MG63 (cell line): ENCODE measurements at regions not wholly inside any gene's neighbourhood (a gene's known extent, or its start where the extent isn't known, plus 50 kb on each side); places are given as distances from the start of the nearest gene placed in this dataset.

Experiments
- DNase-seq: peaks from one replicate; pipeline ENCODE4 v3.0.0-alpha.2; 2020
- H3K27me3 ChIP-seq: fragments of 250-450 bp; sonication (Bioruptor Pico); 2 replicates; pipeline ENCODE4 v1.5.1; 2020; ENCODE audit warnings: mild to moderate bottlenecking, moderate library complexity
- H3K36me3 ChIP-seq: fragments of 250-450 bp; sonication (Bioruptor Pico); 2 replicates; pipeline ENCODE4 v1.5.1; 2020; ENCODE audit warnings: mild to moderate bottlenecking, moderate library complexity
- H3K4me3 ChIP-seq: fragments of 250-450 bp; sonication (Bioruptor Pico); 2 replicates; pipeline ENCODE4 v1.5.1; 2020; ENCODE audit warnings: mild to moderate bottlenecking, moderate library complexity
- H3K9me3 ChIP-seq: fragments of 250-450 bp; sonication (Bioruptor Pico); 2 replicates; pipeline ENCODE4 v1.5.1; 2020; ENCODE audit warnings: mild to moderate bottlenecking, moderate library complexity

DNA sequence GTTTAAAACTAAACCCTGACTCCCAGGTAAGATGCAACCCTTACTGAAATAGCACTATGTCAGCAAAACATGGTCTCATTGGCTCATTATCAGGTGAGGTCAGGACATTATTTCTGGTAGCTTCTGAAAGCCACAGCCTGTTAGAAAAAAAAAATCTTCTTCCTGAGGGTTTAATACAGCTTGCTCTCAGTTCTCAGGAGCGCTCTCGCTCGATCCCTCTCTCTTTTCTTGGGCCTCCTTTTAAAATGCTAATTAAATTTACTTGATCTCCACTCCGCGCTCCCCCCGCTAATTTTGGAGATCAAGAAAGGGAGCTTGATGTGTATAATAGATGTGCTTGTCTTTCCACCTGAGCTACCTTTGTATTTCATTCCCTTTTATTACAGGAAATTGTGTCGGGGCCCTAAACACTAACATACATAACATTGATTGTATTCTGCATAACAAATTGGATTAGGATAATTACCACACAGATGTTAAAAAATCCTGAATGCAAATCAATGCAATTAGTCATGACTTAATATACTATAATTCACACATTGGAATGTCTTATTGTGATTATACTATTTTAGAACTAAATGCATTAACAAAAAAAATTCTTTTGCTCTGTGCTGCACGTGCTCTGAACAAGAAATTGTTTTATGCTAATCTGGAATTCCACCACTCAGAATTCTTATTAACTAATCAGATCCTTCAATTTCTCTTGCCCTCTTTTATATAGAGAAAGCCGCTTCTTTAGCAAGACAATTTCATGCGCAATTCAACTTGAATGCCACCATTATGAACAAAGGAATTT is 101.6 kb upstream of the TEX13D start:
- H3K9me3 ChIP-seq: no peaks in the 10 kb centered on the region
- H3K36me3 ChIP-seq: no peaks in the 10 kb centered on the region
- H3K4me3 ChIP-seq: no peak overlapping the region
- no peaks in the 10 kb centered on the region for H3K27me3 ChIP-seq
- no peak for DNase-seq

DNA sequence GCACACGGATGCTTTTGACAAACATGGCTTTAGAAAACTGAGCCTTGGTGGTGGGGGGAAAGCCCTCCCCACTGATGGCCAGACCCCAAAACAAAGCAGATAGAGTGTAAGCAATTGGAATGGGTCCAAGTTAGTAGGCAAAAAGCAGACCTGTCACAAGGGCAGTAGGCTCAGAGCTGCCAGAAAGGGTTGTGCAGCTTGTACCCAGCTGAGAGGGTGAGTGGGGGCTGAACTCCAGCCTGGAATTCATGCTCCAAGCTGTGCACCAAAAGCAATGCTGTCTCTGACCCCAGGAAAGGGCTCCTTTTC is 101.1 kb upstream of the TEX13D start:
- Histone ChIP-seq H3K9me3 (no peaks in the 10 kb centered on the region), H3K4me3 (no peak overlapping the region), H3K36me3 (no peaks in the 10 kb centered on the region), H3K27me3 (no peaks in the 10 kb centered on the region)
- DNase-seq: no peak

DNA sequence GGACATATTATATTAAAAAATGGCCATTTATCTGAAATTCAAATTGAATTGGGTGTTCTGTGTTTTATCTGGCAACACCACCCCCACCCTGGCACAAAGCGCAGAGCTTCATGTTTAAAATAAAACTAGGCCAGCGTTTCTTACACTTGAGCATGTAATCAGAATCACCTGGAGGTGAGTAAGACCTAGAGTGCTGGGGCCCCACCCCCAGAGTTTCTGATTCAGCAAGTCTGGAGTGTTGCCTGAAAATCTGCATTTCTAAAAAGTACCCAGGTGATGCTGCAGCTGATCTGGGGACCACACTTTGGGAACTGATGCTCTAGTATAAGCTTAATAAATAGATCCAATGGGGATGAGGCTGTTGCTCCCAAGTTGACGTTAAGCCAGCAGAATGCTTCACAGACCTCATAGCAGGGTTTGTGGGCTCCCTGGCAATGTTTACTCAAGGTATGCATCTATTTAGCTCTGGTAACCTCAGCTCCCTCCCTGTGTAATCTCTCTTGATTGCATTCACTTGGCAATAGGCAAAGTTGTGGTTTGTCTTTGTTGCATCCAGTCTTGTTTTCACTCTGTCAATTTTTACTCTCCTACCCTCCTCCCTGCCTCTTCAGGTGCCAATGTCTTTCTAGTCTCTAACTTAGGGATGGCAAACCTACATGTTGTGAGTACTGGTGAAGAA is 99.8 kb upstream of the TEX13D start:
- no peak overlapping the region for H3K4me3 ChIP-seq
- DNase-seq: no peak
- no peaks in the 10 kb centered on the region for H3K27me3 ChIP-seq
- no peaks in the 10 kb centered on the region for H3K36me3 ChIP-seq
- H3K9me3 ChIP-seq: no peaks in the 10 kb centered on the region

DNA sequence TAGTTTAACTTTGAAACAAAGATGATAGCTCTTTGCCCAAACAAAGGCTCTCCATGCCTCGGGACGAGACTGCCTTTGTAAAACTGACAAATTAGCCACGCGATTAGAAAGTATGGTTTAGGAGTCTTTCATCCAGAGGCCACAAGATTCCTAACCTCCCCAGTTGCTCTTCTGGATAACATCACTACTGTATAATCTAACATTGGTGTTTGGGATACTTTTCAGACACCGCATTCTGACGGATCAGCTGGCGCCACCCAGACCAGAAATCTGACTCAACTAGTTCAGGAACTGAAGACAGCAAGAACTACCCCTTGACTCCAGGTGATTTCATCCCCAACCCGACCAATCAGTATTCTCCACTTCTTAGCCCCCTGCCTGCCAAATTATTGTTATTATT is 98.1 kb upstream of the TEX13D start:
- H3K4me3 ChIP-seq: no peak overlapping the region
- H3K9me3 ChIP-seq: no peaks in the 10 kb centered on the region
- no peaks in the 10 kb centered on the region for H3K36me3 ChIP-seq
- no peaks in the 10 kb centered on the region for H3K27me3 ChIP-seq
- no peak for DNase-seq

DNA sequence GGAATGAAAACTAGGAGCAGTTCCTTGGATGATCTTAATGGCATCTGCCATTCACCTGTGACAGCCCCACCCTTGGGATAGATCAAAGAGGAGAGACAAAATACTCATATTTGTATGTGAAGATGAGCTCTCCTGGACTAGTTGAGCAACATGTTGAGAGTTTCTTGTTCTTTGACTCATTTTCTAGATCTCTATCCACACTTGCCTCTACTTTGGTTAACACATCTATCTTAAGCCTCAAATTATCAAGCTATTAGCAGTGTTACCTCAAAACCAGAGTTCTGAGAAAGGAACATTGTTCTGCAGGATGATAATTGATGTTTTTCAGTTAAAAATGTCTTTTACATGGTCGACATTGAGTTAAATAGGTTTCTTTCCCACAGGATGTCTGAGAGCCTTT is 94.2 kb upstream of the TEX13D start:
- DNase-seq: no peak
- H3K4me3 ChIP-seq: no peak overlapping the region
- H3K9me3 ChIP-seq: no peaks in the 10 kb centered on the region
- no peaks in the 10 kb centered on the region for H3K27me3 ChIP-seq
- no peaks in the 10 kb centered on the region for H3K36me3 ChIP-seq

DNA sequence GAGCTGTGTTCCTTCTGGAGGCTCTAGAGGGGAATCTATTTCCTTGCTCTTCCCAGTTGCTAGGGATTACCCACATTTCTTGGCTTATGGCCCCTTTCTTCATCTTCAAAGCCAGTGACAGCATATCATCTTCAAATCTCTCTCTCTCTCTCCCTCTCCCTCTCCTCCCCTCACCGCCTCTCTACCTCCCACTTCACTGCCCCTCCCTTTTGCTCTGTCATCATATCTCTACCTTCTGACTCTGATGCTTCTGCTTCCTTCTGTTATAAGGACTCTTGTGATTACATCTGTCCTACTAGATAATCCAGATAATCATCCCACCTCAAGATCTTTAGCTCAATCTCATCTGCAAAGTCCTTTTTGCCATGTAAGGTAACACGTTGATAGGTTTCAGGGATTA is 93.1 kb upstream of the TEX13D start:
- H3K27me3 ChIP-seq: no peaks in the 10 kb centered on the region
- H3K36me3 ChIP-seq: no peaks in the 10 kb centered on the region
- H3K4me3 ChIP-seq: no peak overlapping the region
- DNase-seq: no peak
- no peaks in the 10 kb centered on the region for H3K9me3 ChIP-seq

DNA sequence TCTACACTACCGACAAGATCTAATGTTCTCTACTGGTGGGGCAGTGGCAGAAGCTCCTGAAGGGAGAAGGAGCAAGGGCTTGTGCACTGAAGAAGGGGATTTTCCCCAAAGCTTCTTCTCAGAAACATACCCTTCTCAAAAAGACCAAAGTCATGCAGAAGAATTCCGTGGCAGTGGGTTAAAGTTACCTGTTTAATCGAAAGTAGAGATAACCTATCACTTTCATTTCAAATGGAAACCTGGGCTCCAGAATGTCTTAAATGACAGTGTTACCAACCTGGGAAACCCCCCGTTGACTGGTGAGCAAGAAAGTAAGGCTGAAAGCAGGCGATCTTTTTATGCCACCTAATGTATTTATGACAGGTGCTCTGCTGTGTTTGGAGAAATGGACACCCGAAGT is 92.5 kb upstream of the TEX13D start:
- no peak for DNase-seq
- Histone ChIP-seq H3K36me3 (no peaks in the 10 kb centered on the region), H3K27me3 (no peaks in the 10 kb centered on the region), H3K9me3 (no peaks in the 10 kb centered on the region), H3K4me3 (no peak overlapping the region)

DNA sequence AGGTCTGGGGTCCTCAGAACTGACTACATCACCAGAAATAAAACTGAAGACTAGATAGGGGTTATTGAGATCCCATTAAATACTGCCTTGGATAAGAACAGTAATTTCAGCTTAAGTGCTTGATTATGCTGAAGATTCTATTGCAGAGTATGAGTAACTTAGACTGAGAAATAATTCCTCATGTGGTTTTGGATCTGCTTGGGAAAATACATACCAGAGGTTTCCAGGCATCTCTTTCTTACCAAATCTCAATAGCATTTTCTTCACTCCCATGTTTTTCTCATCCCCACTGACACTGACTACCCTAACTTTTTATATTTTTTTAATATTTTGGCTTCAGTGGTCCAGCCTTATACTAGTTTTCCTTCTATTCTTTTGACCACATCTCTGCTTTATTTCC is 92.0 kb upstream of the TEX13D start:
- Histone ChIP-seq H3K27me3 (no peaks in the 10 kb centered on the region), H3K9me3 (no peaks in the 10 kb centered on the region), H3K4me3 (no peak overlapping the region), H3K36me3 (no peaks in the 10 kb centered on the region)
- no peak for DNase-seq

DNA sequence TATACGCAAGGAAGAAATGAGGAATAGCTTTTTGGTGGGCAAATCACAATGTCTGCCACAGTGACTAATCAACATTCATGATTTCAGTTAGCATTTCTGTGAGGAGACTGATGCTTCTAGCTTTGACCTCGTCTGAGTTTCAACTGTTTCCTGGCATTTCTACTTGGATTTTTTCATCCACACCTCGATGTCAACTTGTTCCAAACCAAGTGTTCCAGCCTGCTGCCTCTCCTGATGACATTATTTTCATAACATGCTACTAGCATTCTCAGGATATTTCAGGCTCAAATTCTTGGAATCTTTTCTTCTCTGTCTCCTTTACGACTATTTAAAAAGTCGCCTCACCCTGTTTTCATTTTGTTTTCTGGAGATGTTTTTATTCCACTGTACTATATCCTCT is 90.3 kb upstream of the TEX13D start:
- H3K27me3 ChIP-seq: no peaks in the 10 kb centered on the region
- no peak overlapping the region for H3K4me3 ChIP-seq
- no peak for DNase-seq
- no peaks in the 10 kb centered on the region for H3K36me3 ChIP-seq
- no peaks in the 10 kb centered on the region for H3K9me3 ChIP-seq

DNA sequence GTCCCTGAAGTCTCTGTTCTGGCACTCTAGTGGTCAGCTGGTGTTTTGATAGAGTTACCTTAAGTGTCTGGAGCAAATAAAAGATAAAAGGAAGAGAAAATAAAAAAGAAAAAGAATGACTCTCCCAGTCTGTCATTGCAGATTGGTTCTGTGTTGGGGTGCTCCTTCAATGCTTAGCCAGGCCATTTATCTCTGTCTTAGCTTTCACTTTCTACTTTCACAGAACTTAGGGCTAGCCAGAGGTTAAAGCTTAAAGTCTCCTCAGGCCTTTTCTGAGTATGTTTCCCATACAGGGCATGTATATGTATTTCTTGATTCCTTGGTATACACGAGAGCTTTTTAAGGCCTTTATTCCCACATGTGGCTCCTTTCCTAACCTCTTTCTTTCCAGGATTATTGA is 83.1 kb upstream of the TEX13D start:
- Histone ChIP-seq H3K36me3 (no peaks in the 10 kb centered on the region), H3K9me3 (no peaks in the 10 kb centered on the region), H3K4me3 (no peak overlapping the region), H3K27me3 (no peaks in the 10 kb centered on the region)
- no peak for DNase-seq

DNA sequence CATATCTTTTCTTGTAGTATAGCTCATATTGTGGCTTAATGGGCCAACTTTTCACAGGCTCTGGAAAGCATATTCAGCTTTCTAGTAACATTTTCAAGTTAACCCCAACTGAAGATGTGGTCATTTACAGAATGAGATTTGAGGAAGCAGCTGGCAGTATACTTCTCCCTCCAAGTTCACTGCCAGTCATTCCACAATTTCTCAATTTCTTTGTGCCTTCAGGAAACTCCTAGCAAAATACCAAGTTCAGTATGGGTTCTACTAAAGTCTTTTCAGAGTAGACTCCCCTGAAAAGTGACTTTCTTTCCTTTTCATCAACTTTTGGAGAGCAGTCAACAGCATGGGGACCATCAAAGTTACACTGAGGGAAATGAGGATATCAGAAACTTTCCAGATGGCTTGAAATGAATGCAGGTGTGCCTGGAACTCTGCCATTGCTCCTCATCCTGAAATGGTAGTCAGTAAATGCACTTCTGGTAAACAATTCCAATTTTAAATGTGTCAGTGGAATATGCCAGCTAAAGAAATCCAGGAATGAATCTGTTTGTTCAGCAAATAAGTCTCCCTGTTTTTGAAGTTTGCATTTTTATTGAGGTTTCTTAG is 81.5 kb upstream of the TEX13D start:
- Histone ChIP-seq H3K4me3 (no peak overlapping the region), H3K36me3 (no peaks in the 10 kb centered on the region), H3K27me3 (no peaks in the 10 kb centered on the region), H3K9me3 (no peaks in the 10 kb centered on the region)
- no peak for DNase-seq

DNA sequence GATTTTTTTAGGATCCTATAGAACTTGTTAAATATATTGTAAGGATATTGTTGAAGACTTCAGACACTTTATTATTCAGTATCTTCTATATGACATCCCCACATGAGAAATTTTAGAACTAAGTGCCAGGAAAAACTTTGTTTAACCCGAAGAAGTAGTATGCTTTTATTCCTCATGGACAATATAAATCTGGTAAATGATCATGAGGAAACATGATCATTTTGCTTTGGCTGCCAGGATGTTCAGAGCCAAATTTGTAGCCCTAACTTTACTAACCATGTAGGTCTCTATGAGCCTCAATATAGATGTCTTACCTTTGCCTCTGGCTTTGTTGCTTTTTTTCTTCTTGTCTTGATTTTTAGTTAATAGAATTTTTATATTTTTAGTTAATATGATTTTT is 77.8 kb upstream of the TEX13D start:
- H3K4me3 ChIP-seq: no peak overlapping the region
- no peaks in the 10 kb centered on the region for H3K9me3 ChIP-seq
- H3K36me3 ChIP-seq: no peaks in the 10 kb centered on the region
- no peaks in the 10 kb centered on the region for H3K27me3 ChIP-seq
- DNase-seq: no peak

DNA sequence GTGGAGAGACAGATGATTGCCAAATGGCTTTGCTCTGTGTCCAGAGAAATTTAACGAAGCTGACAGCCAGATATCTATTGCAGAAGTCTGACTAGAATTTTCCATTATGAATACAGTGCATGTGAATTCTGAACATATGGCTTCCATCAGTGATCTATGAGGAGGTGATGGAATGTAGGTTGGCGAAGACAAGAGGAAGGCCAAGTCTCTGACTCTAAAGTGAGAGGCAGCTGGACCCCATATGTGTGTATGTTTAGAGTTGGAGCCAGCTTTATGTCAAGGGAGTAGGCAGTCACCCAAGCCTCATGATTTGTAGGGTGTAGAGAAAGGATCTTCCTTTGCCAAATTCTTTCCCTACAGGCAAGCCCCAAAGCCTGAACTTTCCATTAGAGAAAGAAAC is 76.2 kb upstream of the TEX13D start:
- DNase-seq: peak; percentile 7
- Histone ChIP-seq H3K4me3 (no peak overlapping the region), H3K36me3 (no peaks in the 10 kb centered on the region), H3K27me3 (no peaks in the 10 kb centered on the region), H3K9me3 (no peaks in the 10 kb centered on the region)

DNA sequence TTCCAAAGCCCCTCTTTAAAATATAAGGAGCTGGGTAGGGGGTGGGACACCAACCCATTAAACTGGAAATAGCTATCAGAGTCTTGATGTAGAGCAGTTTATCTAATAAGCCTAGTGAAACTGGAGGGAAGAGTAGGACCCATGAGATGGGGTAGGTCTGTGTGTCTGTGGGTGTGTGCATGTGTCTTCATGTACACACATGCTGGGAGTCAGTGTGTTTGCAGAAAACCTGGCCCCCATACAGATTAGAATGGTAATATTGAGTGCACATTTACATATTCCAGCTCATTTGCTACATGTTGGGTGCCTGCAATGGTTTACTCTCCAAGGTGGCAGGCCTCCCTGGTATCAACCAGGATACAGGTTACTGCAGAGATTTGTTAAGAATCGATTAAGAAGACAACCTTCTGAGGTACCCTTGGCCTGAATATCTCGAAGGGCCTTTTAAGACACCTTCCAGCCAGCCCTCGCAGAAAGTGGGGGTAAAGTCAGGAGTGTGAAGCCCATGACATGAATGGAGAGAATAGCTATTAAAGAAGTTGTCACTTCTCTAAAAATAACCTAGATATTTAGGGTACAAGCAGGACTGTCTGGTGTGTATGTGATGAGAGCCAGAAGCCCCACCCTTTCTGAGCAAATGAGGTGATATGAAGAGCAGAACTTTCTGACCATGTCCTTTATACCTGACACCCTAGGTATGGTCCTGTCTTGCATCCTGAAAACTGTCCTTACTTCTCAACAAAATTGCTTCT is 75.7 kb upstream of the TEX13D start:
- no peaks in the 10 kb centered on the region for H3K9me3 ChIP-seq
- no peak overlapping the region for H3K4me3 ChIP-seq
- no peak for DNase-seq

DNA sequence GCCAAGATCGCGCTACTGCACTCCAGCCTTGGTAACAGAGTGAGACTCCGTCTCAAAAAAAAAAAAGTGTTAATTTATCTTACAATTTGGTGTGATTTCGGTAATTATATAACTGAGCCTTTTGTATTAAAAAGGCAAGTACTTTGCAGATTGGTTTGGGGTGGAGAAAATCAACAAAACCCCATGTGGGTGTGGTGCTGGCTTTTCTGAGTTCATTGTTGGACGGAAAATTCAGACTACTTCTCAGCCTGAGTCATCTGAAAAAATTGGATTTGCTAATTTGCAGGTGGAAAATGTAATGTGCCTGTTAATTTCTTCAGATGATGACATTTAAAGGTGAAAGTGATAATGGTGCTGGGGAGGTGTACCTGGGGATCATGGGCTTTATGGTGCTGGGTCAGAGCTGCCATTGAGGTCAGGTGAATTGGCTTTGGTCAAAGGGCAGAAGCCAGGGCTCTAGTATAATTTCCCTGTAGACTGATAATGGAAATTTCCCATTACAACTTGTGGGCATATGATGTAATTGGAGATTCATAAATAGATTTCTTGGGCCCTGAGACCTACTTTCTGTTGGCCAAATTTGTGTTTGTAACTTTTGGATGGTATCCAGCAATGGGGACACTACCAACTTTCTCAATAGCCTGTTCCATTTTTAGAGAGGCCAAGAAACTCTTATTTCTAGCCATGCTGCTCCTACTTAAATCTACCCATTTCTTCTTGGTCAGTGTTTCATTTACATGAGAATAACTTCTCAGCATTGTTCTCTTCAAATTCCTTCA is 74.3 kb upstream of the TEX13D start:
- Histone ChIP-seq H3K9me3 (no peaks in the 10 kb centered on the region), H3K4me3 (no peak overlapping the region), H3K27me3 (no peaks in the 10 kb centered on the region), H3K36me3 (no peaks in the 10 kb centered on the region)
- DNase-seq: no peak

More for the DNA sequence above, 75.7 kb upstream of the TEX13D start:
- Histone ChIP-seq H3K36me3 (no peaks in the 10 kb centered on the region), H3K27me3 (no peaks in the 10 kb centered on the region)

DNA sequence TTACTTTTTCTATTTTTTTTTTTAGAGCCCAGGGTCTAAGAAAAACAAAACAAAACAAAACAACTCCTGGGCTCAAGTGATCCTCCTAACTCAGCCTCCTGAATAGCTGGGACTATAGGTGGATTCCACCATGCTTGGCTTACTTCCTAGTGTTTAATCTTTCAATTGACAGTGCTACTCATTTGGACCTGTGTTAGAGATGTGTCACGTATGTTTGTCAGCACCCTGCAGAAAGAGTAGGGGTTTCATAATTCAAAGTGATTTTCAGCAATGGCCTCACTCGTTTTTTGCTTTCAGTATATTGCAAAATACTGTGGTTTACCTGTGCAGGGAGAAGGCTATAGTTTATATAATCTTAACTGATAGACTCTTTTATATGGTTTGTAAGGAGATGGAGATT is 71.6 kb upstream of the TEX13D start:
- Histone ChIP-seq H3K4me3 (no peak overlapping the region), H3K9me3 (no peaks in the 10 kb centered on the region), H3K36me3 (no peaks in the 10 kb centered on the region), H3K27me3 (no peaks in the 10 kb centered on the region)
- DNase-seq: no peak

DNA sequence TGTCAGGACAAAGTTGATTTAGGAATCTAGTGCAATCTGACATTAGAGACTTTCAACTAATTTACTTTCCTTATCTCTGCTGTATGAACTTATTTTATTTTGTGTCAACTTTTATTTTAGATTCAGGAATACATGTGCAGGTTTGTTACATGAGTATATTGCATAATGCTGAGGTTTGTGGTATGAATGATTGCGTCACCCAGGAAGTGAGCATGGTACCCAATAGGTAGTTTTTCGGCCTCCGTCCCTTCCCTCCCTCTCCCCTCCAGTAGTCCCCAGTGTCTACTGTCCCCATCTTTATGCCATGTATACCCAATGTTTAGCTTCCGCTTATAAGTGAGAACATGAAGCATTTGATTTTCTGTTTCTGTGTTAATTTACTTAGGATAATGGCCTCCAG is 68.7 kb upstream of the TEX13D start:
- no peaks in the 10 kb centered on the region for H3K27me3 ChIP-seq
- H3K36me3 ChIP-seq: no peaks in the 10 kb centered on the region
- H3K9me3 ChIP-seq: no peaks in the 10 kb centered on the region
- DNase-seq: no peak
- no peak overlapping the region for H3K4me3 ChIP-seq
